ENCODE measurements at regions not wholly inside any gene's neighbourhood (a gene's known extent, or its start where the extent isn't known, plus 50 kb on each side); places are given as distances from the start of the nearest gene placed in this dataset.

DNA sequence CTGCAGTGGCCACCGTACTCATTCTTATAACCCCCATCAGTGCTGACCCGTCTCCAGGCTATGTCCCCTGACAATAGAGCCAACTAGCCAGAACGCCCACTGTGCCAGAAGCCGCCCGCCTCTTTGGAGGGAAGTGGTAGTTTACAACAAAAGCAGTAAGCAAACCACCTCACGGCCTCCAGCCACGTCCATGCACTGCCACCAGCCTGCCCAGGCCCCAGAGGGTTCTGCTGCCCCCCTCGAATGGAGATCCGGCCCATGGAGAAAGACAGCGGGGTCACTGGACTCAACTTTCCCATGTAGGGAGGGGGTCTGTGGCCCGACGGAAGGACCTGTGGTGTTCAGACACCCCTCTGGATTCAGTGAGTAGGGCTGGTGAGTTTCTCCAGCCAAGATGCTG, 340.3 kb downstream of the CTTN start:
- no peaks in the 10 kb centered on the region for H3K79me2 ChIP-seq (ENCODE audit: insufficient read depth, low read length)
- no peak overlapping the region for H3K4me2 ChIP-seq (ENCODE audit: low read length)
- TF ChIP-seq EGR1 (IDR thresholded peaks at IDR 0.05; ENCODE audit: low read depth), result no peak
- TF ChIP-seq, protein P1, sequence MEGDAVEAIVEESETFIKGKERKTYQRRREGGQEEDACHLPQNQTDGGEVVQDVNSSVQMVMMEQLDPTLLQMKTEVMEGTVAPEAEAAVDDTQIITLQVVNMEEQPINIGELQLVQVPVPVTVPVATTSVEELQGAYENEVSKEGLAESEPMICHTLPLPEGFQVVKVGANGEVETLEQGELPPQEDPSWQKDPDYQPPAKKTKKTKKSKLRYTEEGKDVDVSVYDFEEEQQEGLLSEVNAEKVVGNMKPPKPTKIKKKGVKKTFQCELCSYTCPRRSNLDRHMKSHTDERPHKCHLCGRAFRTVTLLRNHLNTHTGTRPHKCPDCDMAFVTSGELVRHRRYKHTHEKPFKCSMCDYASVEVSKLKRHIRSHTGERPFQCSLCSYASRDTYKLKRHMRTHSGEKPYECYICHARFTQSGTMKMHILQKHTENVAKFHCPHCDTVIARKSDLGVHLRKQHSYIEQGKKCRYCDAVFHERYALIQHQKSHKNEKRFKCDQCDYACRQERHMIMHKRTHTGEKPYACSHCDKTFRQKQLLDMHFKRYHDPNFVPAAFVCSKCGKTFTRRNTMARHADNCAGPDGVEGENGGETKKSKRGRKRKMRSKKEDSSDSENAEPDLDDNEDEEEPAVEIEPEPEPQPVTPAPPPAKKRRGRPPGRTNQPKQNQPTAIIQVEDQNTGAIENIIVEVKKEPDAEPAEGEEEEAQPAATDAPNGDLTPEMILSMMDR (IDR thresholded peaks at IDR 0.05 in 2 of 3, conservative IDR thresholded peaks at IDR 0.05 in 1 of 3; ENCODE audit: borderline replicate concordance in 1 of 3, insufficient read depth in 1 of 3, low read depth in 2 of 3, low read length in 2 of 3), result no peak
- no peak for TF ChIP-seq CBX3 (IDR thresholded peaks at IDR 0.05; ENCODE audit: low read depth)
- TF ChIP-seq FOSL1 (IDR thresholded peaks at IDR 0.05; ENCODE audit: low read depth), result no peak
- TF ChIP-seq, protein P2, sequence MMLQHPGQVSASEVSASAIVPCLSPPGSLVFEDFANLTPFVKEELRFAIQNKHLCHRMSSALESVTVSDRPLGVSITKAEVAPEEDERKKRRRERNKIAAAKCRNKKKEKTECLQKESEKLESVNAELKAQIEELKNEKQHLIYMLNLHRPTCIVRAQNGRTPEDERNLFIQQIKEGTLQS (IDR thresholded peaks at IDR 0.05), result no peak
- no peak for TF ChIP-seq POLR2A (IDR thresholded peaks at IDR 0.05; ENCODE audit: borderline replicate concordance, extremely low read depth, insufficient read depth, insufficient read length)
- no peak for TF ChIP-seq ELF1 (IDR thresholded peaks at IDR 0.05; ENCODE audit: borderline replicate concordance, low read depth)
- no peak for TF ChIP-seq SRF (IDR thresholded peaks at IDR 0.05; ENCODE audit: low read depth)
- TF ChIP-seq JUND (IDR thresholded peaks at IDR 0.05), result no peak
- TF ChIP-seq SIN3A (IDR thresholded peaks at IDR 0.05; ENCODE audit: low read depth), result no peak
- TF ChIP-seq TCF7L2 (IDR thresholded peaks at IDR 0.05; ENCODE audit: borderline replicate concordance, extremely low read depth, insufficient read depth, insufficient read length), result no peak
- no peak for TF ChIP-seq EZH2 (IDR thresholded peaks at IDR 0.05)
- intact Hi-C loops (cut with micrococcal nuclease), result no loop called here
- peaks cover 6 to 9% of the 10 kb centered on the region in 2 experiments; a peak in 3 of 4 replicates for H3K4me1 ChIP-seq (ENCODE audit: control insufficient read depth in 1 of 2, insufficient read depth in 2 of 2, low read length in 2 of 2)
- RAD21 ChIA-PET (ENCODE audit: low non-redundant PET in 1 of 2, low total read pairs in 2 of 2, uncharacterized antibody in 2 of 2, unreplicated experiment in 2 of 2), result no interaction called here
- no peak overlapping the region for H3K9ac ChIP-seq (ENCODE audit: low read length)
- no peaks in the 10 kb centered on the region for H4K20me1 ChIP-seq (ENCODE audit: insufficient read depth)
- H3K27me3 ChIP-seq (ENCODE audit: insufficient read depth, low read length), result no peaks in the 10 kb centered on the region
- CTCF ChIA-PET, result no interaction called here
- H3K36me3 ChIP-seq (ENCODE audit: control insufficient read depth in 1 of 2, insufficient read depth in 2 of 2, low read length in 2 of 2), result no peaks in the 10 kb centered on the region
- BruUV-seq (replicated peaks), result no TSS peak
- no peaks in the 10 kb centered on the region for H3K9me2 ChIP-seq (ENCODE audit: insufficient read depth)
- no peak overlapping the region for H3K27ac ChIP-seq (ENCODE audit: low read depth, low read length)
- POLR2A ChIA-PET, result no interaction called here
- no peak overlapping the region for H2AFZ ChIP-seq (ENCODE audit: low read depth, low read length, poor library complexity, severe bottlenecking)
- ATAC-seq (no peak), DNase-seq (ENCODE audit: low read depth, low spot score) (no peak)
- H3K9me3 ChIP-seq (ENCODE audit: control insufficient read depth in 1 of 2, insufficient read depth in 1 of 2, low read depth in 1 of 2, low read length in 2 of 2), result no peaks in the 10 kb centered on the region
- H3K4me3 ChIP-seq (replicated peaks in 1 of 2; ENCODE audit: low read depth in 1 of 2, low read length in 2 of 2), result no peak overlapping the region
